Karpas-422 (cell line): ENCODE measurements at regions not wholly inside any gene's neighbourhood (a gene's known extent, or its start where the extent isn't known, plus 50 kb on each side); places are given as distances from the start of the nearest gene placed in this dataset.

Experiments used
- DNase-seq: peaks from one replicate; pipeline ENCODE4 v3.0.0-alpha.2; 2015
- H2AFZ ChIP-seq: fragments of 200-600 bp; sonication (generic); 2 replicates; pipeline ENCODE4 v1.6.1; 2014; ENCODE audit warnings: antibody characterized with exemption, low read length, mixed read lengths
- H3K27ac ChIP-seq: fragments of 200-600 bp; sonication (generic); 2 replicates; pipeline ENCODE4 v1.5.1; 2014; ENCODE audit warnings: mild to moderate bottlenecking, low read length, moderate library complexity
- H3K27me3 ChIP-seq: fragments of 200-600 bp; sonication (generic); 2 replicates; pipeline ENCODE4 v1.6.1; 2014; ENCODE audit warnings: low read length, mixed read lengths
- H3K36me3 ChIP-seq: fragments of 200-600 bp; sonication (generic); 2 replicates; pipeline ENCODE4 v1.6.1; 2014; ENCODE audit warnings: low read length, mixed read lengths; ENCODE audit not compliant: insufficient read depth
- H3K4me1 ChIP-seq: fragments of 200-600 bp; sonication (generic); 2 replicates; pipeline ENCODE4 v1.6.1; 2014; ENCODE audit warnings: mild to moderate bottlenecking, low read length, mixed read lengths
- H3K4me2 ChIP-seq: fragments of 200-600 bp; sonication (generic); 2 replicates; pipeline ENCODE4 v1.6.1; 2014; ENCODE audit warnings: low read length, low read depth, mild to moderate bottlenecking; ENCODE audit not compliant: poor library complexity, severe bottlenecking
- H3K4me3 ChIP-seq: fragments of 200-600 bp; sonication (generic); 2 replicates; pipeline ENCODE4 v1.5.1; 2014; ENCODE audit warnings: mild to moderate bottlenecking, antibody characterized with exemption, low read length, mixed read lengths
- H3K79me2 ChIP-seq: fragments of 200-600 bp; sonication (generic); 2 replicates; pipeline ENCODE4 v1.6.1; 2014; ENCODE audit warnings: mild to moderate bottlenecking, low read length, mixed read lengths
- H3K9ac ChIP-seq: fragments of 200-600 bp; sonication (generic); 2 replicates; pipeline ENCODE4 v1.6.0; 2014; ENCODE audit warnings: low read length
- H3K9me2 ChIP-seq: fragments of 200-600 bp; sonication (generic), shearing (Covaris generic); replicated peaks from 2 replicates; pipeline ENCODE4 v1.6.0; 2014; ENCODE audit warnings: mild to moderate bottlenecking, low read length, moderate library complexity; ENCODE audit not compliant: insufficient read depth
- H3K9me3 ChIP-seq: fragments of 300-700, 200-600 bp; sonication (generic); 2 replicates; pipeline ENCODE4 v1.6.1; 2014; ENCODE audit warnings: low read length, mixed read lengths
- H4K20me1 ChIP-seq: fragments of 200-600 bp; sonication (generic); 2 replicates; pipeline ENCODE4 v1.6.1; 2014; ENCODE audit warnings: mild to moderate bottlenecking, antibody characterized with exemption, low read length, low read depth; ENCODE audit not compliant: insufficient read depth

DNA sequence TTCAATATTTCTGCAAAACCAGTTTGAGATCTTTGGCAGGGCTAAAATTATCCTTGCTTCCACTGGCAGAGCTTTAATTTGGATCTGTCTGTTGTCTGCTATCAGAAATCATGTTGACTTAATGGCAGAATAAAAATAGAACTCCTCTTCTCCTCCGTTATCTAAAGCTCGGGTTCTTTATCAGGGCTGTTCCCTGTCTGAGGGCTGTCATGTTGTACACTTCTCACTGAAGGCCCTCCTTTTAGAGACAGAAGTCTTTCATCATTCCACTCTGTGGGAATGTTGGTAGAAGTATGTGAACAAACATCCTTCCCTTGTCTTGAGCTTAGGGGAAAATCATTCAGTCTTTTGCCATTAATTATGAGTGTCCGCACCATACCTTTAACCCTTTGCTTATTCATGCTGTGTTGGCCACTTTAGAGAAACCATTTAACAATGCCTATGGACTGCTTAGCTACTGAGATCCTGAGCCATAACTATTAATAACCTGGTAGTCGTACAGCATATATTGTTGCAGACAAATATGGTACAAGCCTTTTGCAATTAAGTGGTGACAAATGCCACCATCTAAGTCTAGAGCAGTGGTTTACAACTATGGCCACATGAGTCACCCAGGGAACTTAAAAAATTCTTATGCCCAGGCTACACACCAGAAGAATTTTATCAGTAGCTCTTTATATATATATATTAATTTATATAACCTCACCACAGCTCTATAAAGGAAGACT lies 226.0 kb upstream of the TPM1 start:
- Histone ChIP-seq H3K4me3 (no peak overlapping the region), H2AFZ (no peak overlapping the region), H4K20me1 (no peaks in the 10 kb centered on the region), H3K79me2 (no peaks in the 10 kb centered on the region), H3K9ac (no peak overlapping the region), H3K27me3 (no peaks in the 10 kb centered on the region; the same call in 1 of the 2 replicates), H3K4me2 (no peak overlapping the region), H3K9me3 (no peaks in the 10 kb centered on the region), H3K4me1 (no peaks in the 10 kb centered on the region), H3K9me2 (no peaks in the 10 kb centered on the region), H3K36me3 (no peaks in the 10 kb centered on the region), H3K27ac (no peak overlapping the region)
- DNase-seq, result no peak

DNA sequence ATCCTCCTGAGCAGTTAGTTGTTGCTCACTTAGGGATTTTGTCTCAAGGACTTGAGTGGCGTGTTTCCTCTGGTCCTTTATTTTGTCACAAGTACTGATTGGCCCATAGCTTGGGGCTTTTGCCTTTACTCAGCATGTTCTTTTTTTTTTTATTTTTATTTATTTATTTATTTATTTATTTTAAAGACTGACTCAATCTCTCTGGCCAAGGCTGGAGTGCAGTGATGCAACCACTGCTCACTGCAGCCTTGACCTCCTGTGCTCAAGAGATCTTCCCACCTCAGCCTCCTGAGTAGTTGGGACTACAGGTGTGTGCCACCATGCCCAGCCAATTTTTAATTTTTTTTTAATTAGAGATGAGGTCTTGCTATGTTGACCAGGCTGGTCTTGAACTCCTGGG lies 223.9 kb upstream of the TPM1 start:
- Histone ChIP-seq H3K9me2 (no peaks in the 10 kb centered on the region), H4K20me1 (no peaks in the 10 kb centered on the region), H3K27me3 (no peaks in the 10 kb centered on the region; the same call in 1 of the 2 replicates), H3K4me1 (no peaks in the 10 kb centered on the region), H3K4me2 (no peak overlapping the region), H3K9ac (no peak overlapping the region), H3K36me3 (no peaks in the 10 kb centered on the region), H3K27ac (no peak overlapping the region), H3K9me3 (no peaks in the 10 kb centered on the region), H2AFZ (no peak overlapping the region), H3K4me3 (no peak overlapping the region), H3K79me2 (no peaks in the 10 kb centered on the region)
- no peak for DNase-seq

DNA sequence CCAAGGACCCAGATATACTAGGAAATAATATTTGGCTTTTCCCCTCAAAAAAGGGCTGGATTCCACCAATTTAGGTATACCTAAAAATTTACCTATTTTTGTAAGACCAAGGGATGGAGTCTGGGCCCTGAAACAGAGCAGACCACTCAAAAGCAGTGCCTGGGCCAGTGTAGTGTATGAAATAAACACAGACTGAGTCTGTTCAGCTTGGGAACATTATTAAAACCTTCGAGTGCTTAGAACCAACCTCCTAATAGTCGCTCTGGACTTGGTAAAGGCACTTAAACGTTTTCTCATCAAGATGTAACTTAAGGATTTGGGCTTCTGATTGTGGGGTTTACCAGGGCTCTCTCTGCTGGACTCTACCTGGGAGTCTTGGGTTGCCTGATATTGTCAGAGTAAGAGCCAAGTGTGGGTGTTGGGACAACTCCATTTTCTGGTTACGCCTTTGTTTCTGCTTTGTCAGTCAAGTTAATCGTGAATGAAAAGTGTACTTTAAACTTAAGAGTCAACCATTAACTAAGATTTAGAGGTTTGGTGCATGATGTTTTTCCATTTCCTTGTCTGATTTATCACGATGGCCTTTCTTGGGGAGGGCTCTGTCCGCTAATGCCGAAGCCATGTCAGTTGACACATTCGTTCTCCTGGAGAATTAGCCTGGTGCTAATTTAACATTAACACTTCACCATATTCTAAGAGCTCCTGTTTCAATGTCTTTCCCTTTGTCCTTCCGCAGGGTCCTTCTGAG lies 221.0 kb upstream of the TPM1 start:
- Histone ChIP-seq H2AFZ (no peak overlapping the region), H3K4me2 (no peak overlapping the region), H3K9me3 (no peaks in the 10 kb centered on the region), H3K27me3 (no peaks in the 10 kb centered on the region), H3K4me3 (no peak overlapping the region), H3K27ac (no peak overlapping the region), H3K36me3 (no peaks in the 10 kb centered on the region), H3K9me2 (no peaks in the 10 kb centered on the region), H3K79me2 (no peaks in the 10 kb centered on the region), H4K20me1 (no peaks in the 10 kb centered on the region), H3K4me1 (no peaks in the 10 kb centered on the region), H3K9ac (no peak overlapping the region)
- no peak for DNase-seq

DNA sequence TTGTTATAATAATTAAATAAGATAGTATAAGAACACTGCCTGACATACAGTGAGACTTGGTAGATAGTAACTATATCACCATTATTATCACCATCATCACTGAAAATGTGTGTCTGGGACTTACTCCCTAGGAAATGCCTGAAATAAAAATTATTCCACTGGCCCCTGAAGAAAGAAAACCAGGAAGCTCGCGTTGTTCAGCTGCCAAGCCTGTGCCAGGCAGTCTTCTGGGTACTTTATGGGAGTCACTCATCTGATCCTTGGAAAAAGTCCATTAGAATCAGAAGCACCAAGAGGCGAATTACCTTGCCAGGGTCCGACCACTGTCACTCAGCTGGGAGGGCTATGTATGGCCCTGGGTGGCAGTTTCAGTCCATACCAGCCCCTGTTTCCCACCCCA lies 220.3 kb upstream of the TPM1 start:
- no peaks in the 10 kb centered on the region for H3K27me3 ChIP-seq
- H3K9ac ChIP-seq, result no peak overlapping the region
- no peaks in the 10 kb centered on the region for H3K4me1 ChIP-seq
- H3K9me2 ChIP-seq, result no peaks in the 10 kb centered on the region
- DNase-seq, result no peak
- H3K27ac ChIP-seq, result no peak overlapping the region
- H3K4me3 ChIP-seq, result no peak overlapping the region
- H3K4me2 ChIP-seq, result no peak overlapping the region
- H2AFZ ChIP-seq, result no peak overlapping the region
- H3K36me3 ChIP-seq, result no peaks in the 10 kb centered on the region
- no peaks in the 10 kb centered on the region for H3K79me2 ChIP-seq
- no peaks in the 10 kb centered on the region for H4K20me1 ChIP-seq
- no peaks in the 10 kb centered on the region for H3K9me3 ChIP-seq

DNA sequence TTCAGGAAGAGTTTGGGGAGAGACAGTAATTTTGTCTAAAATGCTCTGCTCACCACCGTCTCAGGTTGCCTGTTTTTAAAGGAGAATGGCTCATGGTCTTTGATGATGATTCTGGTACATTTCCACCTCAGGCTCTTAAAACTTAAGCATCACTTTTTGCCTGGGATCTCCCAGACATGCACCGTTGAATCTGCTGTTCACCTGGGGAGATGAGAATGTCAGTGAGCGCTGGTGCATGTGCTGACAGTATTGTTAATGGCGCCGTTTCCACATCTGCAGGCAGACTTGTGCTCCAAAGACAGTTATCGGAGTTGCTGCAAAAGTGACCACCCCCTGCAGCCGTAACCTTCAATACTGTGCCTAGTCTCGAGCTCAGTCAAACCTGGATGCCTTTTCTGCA lies 219.0 kb upstream of the TPM1 start:
- Histone ChIP-seq H3K27ac (no peak overlapping the region), H3K4me2 (no peak overlapping the region), H3K79me2 (no peaks in the 10 kb centered on the region), H3K9ac (no peak overlapping the region), H4K20me1 (no peaks in the 10 kb centered on the region), H3K27me3 (no peaks in the 10 kb centered on the region), H3K9me2 (no peaks in the 10 kb centered on the region), H2AFZ (no peak overlapping the region), H3K9me3 (no peaks in the 10 kb centered on the region), H3K4me1 (no peaks in the 10 kb centered on the region), H3K4me3 (no peak overlapping the region), H3K36me3 (no peaks in the 10 kb centered on the region)
- no peak for DNase-seq

DNA sequence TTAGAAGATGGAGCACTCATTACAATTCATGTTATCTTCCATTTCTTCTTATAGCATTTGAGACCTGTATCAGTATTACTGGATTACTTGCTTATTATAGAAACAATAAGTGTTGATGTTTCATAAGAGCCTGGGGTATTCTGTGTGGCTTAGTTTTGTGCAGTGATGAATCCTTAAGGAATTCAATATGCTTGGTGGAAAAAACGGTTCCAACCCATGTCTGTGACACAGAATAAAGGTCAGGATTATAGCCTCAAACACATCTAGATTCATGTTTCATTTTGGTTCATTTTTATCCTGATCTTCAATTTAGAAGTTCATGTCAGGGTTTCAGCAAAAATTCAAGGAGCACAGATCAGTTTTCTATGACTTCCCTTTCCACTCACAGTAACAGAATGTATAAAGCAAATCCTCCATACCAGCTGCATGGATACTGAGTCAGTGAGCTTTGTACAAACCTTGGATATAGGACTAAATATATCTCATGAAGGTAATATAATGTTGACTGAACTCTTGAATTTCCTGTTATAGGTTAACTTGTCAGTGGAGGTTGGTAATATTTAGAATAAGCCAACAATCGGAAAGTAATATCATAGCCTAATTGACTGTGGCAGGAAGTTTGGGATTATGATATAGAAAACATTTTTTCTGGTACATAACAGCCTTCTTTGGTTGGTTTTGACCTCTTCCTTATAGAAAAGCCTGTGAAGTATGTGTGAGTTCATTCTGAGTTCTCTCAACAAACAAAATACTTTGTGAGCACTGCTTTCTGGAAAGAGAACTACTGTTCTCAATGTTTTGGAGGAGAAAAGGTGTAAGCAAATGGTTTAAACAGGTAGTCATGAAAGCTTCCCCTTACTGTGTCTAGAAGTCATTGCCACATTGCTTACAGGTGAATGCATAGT lies 218.2 kb upstream of the TPM1 start:
- no peaks in the 10 kb centered on the region for H4K20me1 ChIP-seq
- H3K9ac ChIP-seq, result no peak overlapping the region
- no peak overlapping the region for H3K4me2 ChIP-seq
- no peaks in the 10 kb centered on the region for H3K79me2 ChIP-seq
- no peak overlapping the region for H3K4me3 ChIP-seq
- H3K27me3 ChIP-seq, result no peaks in the 10 kb centered on the region
- H3K9me3 ChIP-seq, result no peaks in the 10 kb centered on the region
- no peaks in the 10 kb centered on the region for H3K4me1 ChIP-seq
- no peak for DNase-seq
- H3K27ac ChIP-seq, result no peak overlapping the region
- no peaks in the 10 kb centered on the region for H3K9me2 ChIP-seq
- H2AFZ ChIP-seq, result no peak overlapping the region
- no peaks in the 10 kb centered on the region for H3K36me3 ChIP-seq

DNA sequence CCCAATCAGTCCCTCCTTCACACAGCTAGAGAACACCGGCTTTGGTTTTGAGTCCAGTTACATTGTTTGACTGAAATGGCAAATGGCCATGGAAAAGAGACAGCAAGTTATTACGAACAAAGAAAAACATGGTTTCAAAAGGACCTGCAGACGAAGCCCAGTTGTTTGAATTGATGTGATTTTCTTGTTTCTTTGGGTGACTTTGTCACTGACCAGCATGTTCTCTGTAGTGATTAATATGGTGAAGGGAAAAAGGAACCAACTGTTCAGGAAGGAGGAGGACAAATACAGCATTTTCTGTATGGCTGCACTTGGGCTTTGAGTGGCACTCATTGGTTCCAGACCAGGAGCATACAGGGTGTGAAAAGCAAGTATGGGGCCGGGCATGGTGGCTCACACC lies 217.4 kb upstream of the TPM1 start:
- no peak overlapping the region for H3K4me2 ChIP-seq
- H3K36me3 ChIP-seq, result no peaks in the 10 kb centered on the region
- H3K27ac ChIP-seq, result no peak overlapping the region
- no peaks in the 10 kb centered on the region for H3K79me2 ChIP-seq
- H2AFZ ChIP-seq, result no peak overlapping the region
- no peaks in the 10 kb centered on the region for H3K4me1 ChIP-seq
- H3K9me3 ChIP-seq, result no peaks in the 10 kb centered on the region
- no peak overlapping the region for H3K4me3 ChIP-seq
- no peak overlapping the region for H3K9ac ChIP-seq
- H3K9me2 ChIP-seq, result no peaks in the 10 kb centered on the region
- H4K20me1 ChIP-seq, result no peaks in the 10 kb centered on the region
- no peaks in the 10 kb centered on the region for H3K27me3 ChIP-seq
- DNase-seq, result no peak

DNA sequence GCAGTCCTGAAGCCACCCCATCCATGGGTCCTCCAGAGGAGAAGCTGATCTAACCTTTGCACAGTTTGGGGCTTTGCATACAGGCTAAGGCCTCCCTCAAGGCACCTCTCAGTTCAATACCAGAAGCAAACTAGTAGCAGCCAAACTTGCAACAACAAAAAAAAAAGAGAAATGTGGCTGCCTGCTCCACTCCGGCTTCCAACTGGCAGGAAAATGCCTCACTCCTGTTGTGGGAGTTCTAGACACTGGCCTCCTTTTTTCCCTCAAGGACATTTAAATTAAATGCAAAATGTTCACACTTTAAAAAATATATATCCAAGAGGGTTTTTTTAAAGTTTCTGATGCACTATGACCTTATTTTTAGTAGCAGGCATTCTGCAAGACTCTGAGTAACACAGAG lies 216.0 kb upstream of the TPM1 start:
- no peaks in the 10 kb centered on the region for H3K27me3 ChIP-seq
- no peak overlapping the region for H3K9ac ChIP-seq
- H2AFZ ChIP-seq, result no peak overlapping the region
- H3K9me2 ChIP-seq, result no peaks in the 10 kb centered on the region
- H3K4me1 ChIP-seq, result no peaks in the 10 kb centered on the region
- no peak overlapping the region for H3K4me3 ChIP-seq
- no peak overlapping the region for H3K4me2 ChIP-seq
- no peak for DNase-seq
- H3K79me2 ChIP-seq, result no peaks in the 10 kb centered on the region
- no peaks in the 10 kb centered on the region for H3K36me3 ChIP-seq
- no peak overlapping the region for H3K27ac ChIP-seq
- H4K20me1 ChIP-seq, result no peaks in the 10 kb centered on the region
- H3K9me3 ChIP-seq, result no peaks in the 10 kb centered on the region
